ENCODE measurements at regions not wholly inside any gene's neighbourhood (a gene's known extent, or its start where the extent isn't known, plus 50 kb on each side); places are given as distances from the start of the nearest gene placed in this dataset.

GRCh38 chr7:36064676-36065075 is 88.4 kb upstream of the EEPD1 start:
- TF ChIP-seq CTCF (IDR thresholded peaks at IDR 0.05): no peak
- TF ChIP-seq POLR2AphosphoS5 (IDR thresholded peaks at IDR 0.05): no peak

All from upper lobe of left lung (tissue), 4 donors.